Common myeloid progenitor, CD34-positive (primary cell): ENCODE measurements at regions not wholly inside any gene's neighbourhood (a gene's known extent, or its start where the extent isn't known, plus 50 kb on each side); places are given as distances from the start of the nearest gene placed in this dataset.

Experiments used
- CTCF ChIA-PET: fragments of 350-600 bp; sonication (Branson Sonifier 250); formaldehyde crosslinking; loops from one replicate; lab custom pipeline; 2021; ENCODE audit warnings: antibody characterized with exemption; lab: Charles Lee
- POLR2A ChIA-PET: fragments of 350-600 bp; sonication (Branson Sonifier 250); formaldehyde crosslinking; loops from one replicate; lab custom pipeline; 2021; ENCODE audit warnings: antibody characterized with exemption; lab: Charles Lee
- DNase-seq, 3 donors: peaks; one replicate each; pipeline versions ENCODE4 v3.0.0 to v3.0.0-alpha.2; 2013
- H3K27ac ChIP-seq, 2 experiments: 1 replicate in 1 of 2; 2 replicates in 1 of 2; pipeline ENCODE4 v1.7.0; 2013; ENCODE audit warnings: inconsistent platforms in 2 of 2, low read length in 2 of 2, mild to moderate bottlenecking in 2 of 2, low read depth in 1 of 2, moderate library complexity in 1 of 2; ENCODE audit not compliant: severe bottlenecking in 2 of 2, insufficient read depth in 1 of 2, poor library complexity in 1 of 2
- H3K27me3 ChIP-seq, 5 experiments: replicated peaks in 2 of 5; 1 replicate in 3 of 5; 2 replicates in 2 of 5; pipeline versions ENCODE4 v1.6.1 to v1.7.0; 2013; ENCODE audit warnings: low read length in 4 of 5, mild to moderate bottlenecking in 2 of 5, moderate library complexity in 2 of 5, inconsistent platforms in 1 of 5; ENCODE audit not compliant: insufficient read depth in 5 of 5, control insufficient read depth in 4 of 5
- H3K36me3 ChIP-seq, 4 experiments: 1 replicate in 2 of 4; 2 replicates in 2 of 4; pipeline versions ENCODE4 v1.6.1 to v1.7.0; 2013; ENCODE audit warnings: low read length in 3 of 4, control low read depth in 1 of 4, mild to moderate bottlenecking in 1 of 4; ENCODE audit not compliant: control insufficient read depth in 4 of 4, insufficient read depth in 4 of 4
- H3K4me1 ChIP-seq, 4 experiments: 1 replicate in 3 of 4; 2 replicates in 1 of 4; pipeline versions ENCODE4 v1.6.1 to v1.7.1; 2013; ENCODE audit warnings: low read length in 3 of 4, mild to moderate bottlenecking in 3 of 4, control low read depth in 1 of 4, inconsistent platforms in 1 of 4, moderate library complexity in 1 of 4; ENCODE audit not compliant: control insufficient read depth in 4 of 4, insufficient read depth in 4 of 4; ENCODE audit errors: control extremely low read depth in 1 of 4
- H3K4me3 ChIP-seq, 7 experiments: 1 replicate in 4 of 7; 2 replicates in 3 of 7; pipeline versions ENCODE4 v1.5.1 to v1.7.0; 2013; ENCODE audit warnings: mild to moderate bottlenecking in 7 of 7, low read length in 6 of 7, moderate library complexity in 6 of 7, inconsistent platforms in 2 of 7, low read depth in 2 of 7, control low read depth in 1 of 7; ENCODE audit not compliant: insufficient read depth in 4 of 7, control insufficient read depth in 1 of 7; ENCODE audit errors: extremely low read depth in 1 of 7
- H3K9me3 ChIP-seq, 5 experiments: 1 replicate in 4 of 5; 2 replicates in 1 of 5; pipeline versions ENCODE4 v1.6.1 to v1.7.1; 2013; ENCODE audit warnings: low read length in 4 of 5, mild to moderate bottlenecking in 2 of 5, inconsistent platforms in 1 of 5, low read depth in 1 of 5, moderate library complexity in 1 of 5; ENCODE audit not compliant: control insufficient read depth in 4 of 5, insufficient read depth in 2 of 5; ENCODE audit errors: control extremely low read depth in 1 of 5
- WGBS: methylation state at CpG from one replicate; pipeline ENCODE4 v1.1.5; 2013; ENCODE audit not compliant: insufficient coverage; 5-methylcytosine and 5-hydroxymethylcytosine counted together

- Histone ChIP-seq H3K4me3 (no peak overlapping the region), H3K27me3 (peaks cover 0 to 12% (median 0%) of the 10 kb centered on the region in 5 experiments), H3K36me3 (no peaks in the 10 kb centered on the region), H3K27ac (no peak overlapping the region), H3K9me3 (peaks cover 3 to 24% (median 12%) of the 10 kb centered on the region in 5 experiments), H3K4me1 (no peaks in the 10 kb centered on the region)
- ChIA-PET CTCF (no interaction called here), POLR2A (no interaction called here)
- DNase-seq: no peak
- WGBS: 96% methylated on average over 5 of the region's 6 CpGs
These were observed 296.0 kb downstream of the PTPRU start for GRCh38 chr1:29532285-29532684.

- H3K4me3 ChIP-seq: no peak overlapping the region
- H3K4me1 ChIP-seq: no peaks in the 10 kb centered on the region
- H3K9me3 ChIP-seq: peaks cover 3 to 24% (median 12%) of the 10 kb centered on the region in 5 experiments
- POLR2A ChIA-PET: no interaction called here
- no peak for DNase-seq
- no peaks in the 10 kb centered on the region for H3K36me3 ChIP-seq
- 78% methylated on average over 2 of the region's 2 CpGs for WGBS
- no peak overlapping the region for H3K27ac ChIP-seq
- peaks cover 0 to 18% (median under 1%) of the 10 kb centered on the region in 5 experiments for H3K27me3 ChIP-seq
- CTCF ChIA-PET: no interaction called here
These were observed 295.3 kb downstream of the PTPRU start for GRCh38 chr1:29531596-29531995.

GRCh38 chr1:29529677-29530278 is 293.5 kb downstream of the PTPRU start:
- Histone ChIP-seq H3K4me3 (no peak overlapping the region), H3K4me1 (no peaks in the 10 kb centered on the region), H3K36me3 (no peaks in the 10 kb centered on the region), H3K9me3 (peaks cover 3 to 24% (median 10%) of the 10 kb centered on the region in 5 experiments), H3K27ac (no peak overlapping the region), H3K27me3 (peaks cover 0 to 26% (median 6%) of the 10 kb centered on the region in 5 experiments)
- POLR2A ChIA-PET: no interaction called here
- WGBS: no CpG with 5 or more reads among the region's 1 CpG
- no peak for DNase-seq
- CTCF ChIA-PET: no interaction called here

GRCh38 chr1:29527314-29528004 is 291.1 kb downstream of the PTPRU start:
- Histone ChIP-seq H3K36me3 (no peaks in the 10 kb centered on the region), H3K4me3 (no peak overlapping the region), H3K27me3 (peaks cover 0 to 35% (median 6%) of the 10 kb centered on the region in 5 experiments), H3K27ac (no peak overlapping the region), H3K4me1 (no peaks in the 10 kb centered on the region), H3K9me3 (peaks cover 3 to 19% (median 5%) of the 10 kb centered on the region in 5 experiments)
- DNase-seq: no peak
- CTCF ChIA-PET: no interaction called here
- POLR2A ChIA-PET: no interaction called here
- 84% methylated on average over 6 of the region's 8 CpGs for whole genome bisulfite sequencing

- CTCF ChIA-PET: no interaction called here
- Histone ChIP-seq H3K36me3 (no peaks in the 10 kb centered on the region), H3K9me3 (peaks cover 3 to 17% (median 5%) of the 10 kb centered on the region in 5 experiments), H3K4me1 (no peaks in the 10 kb centered on the region), H3K27ac (no peak overlapping the region), H3K4me3 (no peak overlapping the region), H3K27me3 (peaks cover 0 to 42% (median 6%) of the 10 kb centered on the region in 5 experiments)
- 98% methylated on average over 7 of the region's 7 CpGs for WGBS
- POLR2A ChIA-PET: no interaction called here
- no peak for DNase-seq
These were observed 289.6 kb downstream of the PTPRU start for GRCh38 chr1:29525941-29526340.

GRCh38 chr1:29524285-29525065 is 288.2 kb downstream of the PTPRU start:
- peaks cover 0 to 53% (median 6%) of the 10 kb centered on the region in 5 experiments for H3K27me3 ChIP-seq
- WGBS: 80% methylated on average over 16 of the region's 23 CpGs
- H3K27ac ChIP-seq: no peak overlapping the region
- peaks cover 0 to 8% (median 5%) of the 10 kb centered on the region in 5 experiments for H3K9me3 ChIP-seq
- no peaks in the 10 kb centered on the region for H3K4me1 ChIP-seq
- no peak overlapping the region for H3K4me3 ChIP-seq
- CTCF ChIA-PET: no interaction called here
- POLR2A ChIA-PET: no interaction called here
- no peaks in the 10 kb centered on the region for H3K36me3 ChIP-seq
- DNase-seq: no peak
